HCT116 (cell line): ENCODE measurements at regions not wholly inside any gene's neighbourhood (a gene's known extent, or its start where the extent isn't known, plus 50 kb on each side); places are given as distances from the start of the nearest gene placed in this dataset.

ENCODE experiments used
- ATAC-seq: fragments of 200-7000 bp; cut with Tn5 transposase; 2 replicates; pipeline ENCODE4 v1.9.1; 2020; ENCODE audit warnings: mild to moderate bottlenecking, moderate library complexity
- BruUV-seq: library from RNA; stranded (reverse); fragments of 400-500 nt; replicated peaks from 2 replicates; lab custom pipeline; 2021; lab: Mats Ljungman, UMichigan
- CTCF ChIA-PET: fragments of 300-600 bp; sonication (Branson Sonifier 250); formaldehyde crosslinking; loops from one replicate; lab custom pipeline; 2021; ENCODE audit warnings: antibody characterized with exemption; lab: Charles Lee
- POLR2A ChIA-PET: fragments of 300-600, 350-600 bp; sonication (Branson Sonifier 250); formaldehyde crosslinking; loops from one replicate; lab custom pipeline; 2021; ENCODE audit warnings: antibody characterized with exemption; lab: Charles Lee
- RAD21 ChIA-PET, 2 experiments: fragments of 300-600 bp; sonication (Branson Sonifier 250); formaldehyde crosslinking; loops; one replicate each; lab custom pipeline; 2023; ENCODE audit warnings: low total read pairs in 2 of 2; ENCODE audit not compliant: uncharacterized antibody in 2 of 2, unreplicated experiment in 2 of 2, low non-redundant PET in 1 of 2; lab: Charles Lee
- DNase-seq: peaks from one replicate; pipeline ENCODE4 v3.0.0-alpha.2; 2010; ENCODE audit warnings: low read depth, low spot score
- H2AFZ ChIP-seq: fragments of 200-600 bp; shearing (Covaris generic), sonication (generic); 2 replicates; pipeline ENCODE4 v1.6.1; 2017; ENCODE audit warnings: low read depth, mixed run types, mixed read lengths, antibody characterized with exemption, low read length; ENCODE audit not compliant: poor library complexity, severe bottlenecking
- H3K27ac ChIP-seq: 2 replicates; pipeline ENCODE4 v1.5.1; 2012; ENCODE audit warnings: low read depth, low read length
- H3K27me3 ChIP-seq: fragments of 200-600 bp; sonication (generic); 2 replicates; pipeline ENCODE4 v1.6.1; 2016; ENCODE audit warnings: mixed run types, low read length, mixed read lengths; ENCODE audit not compliant: insufficient read depth
- H3K36me3 ChIP-seq, 2 experiments: fragments of 200-500 bp in 1 of 2; fragments of 200-600 bp in 1 of 2; sonication (Bioruptor generic) in 1 of 2; sonication (generic) in 1 of 2; 2 replicates each; pipeline versions ENCODE4 v1.5.1 to v1.6.1; 2014 to 2016; ENCODE audit warnings: low read length in 2 of 2, inconsistent platforms in 1 of 2, mixed read lengths in 1 of 2, mixed run types in 1 of 2; ENCODE audit not compliant: insufficient read depth in 2 of 2, control insufficient read depth in 1 of 2
- H3K4me1 ChIP-seq, 2 experiments: fragments of 200-600 bp in 1 of 2; sonication (generic) in 1 of 2; 2 replicates each; pipeline versions ENCODE4 v1.5.1 to v1.6.1; 2012 to 2017; ENCODE audit warnings: low read length in 2 of 2, inconsistent platforms in 1 of 2, mild to moderate bottlenecking in 1 of 2, mixed read lengths in 1 of 2, mixed run types in 1 of 2, moderate library complexity in 1 of 2; ENCODE audit not compliant: insufficient read depth in 2 of 2, control insufficient read depth in 1 of 2
- H3K4me2 ChIP-seq: fragments of 200-600 bp; sonication (generic); 2 replicates; pipeline ENCODE4 v1.6.1; 2017; ENCODE audit warnings: mixed run types, low read length, mixed read lengths
- H3K4me3 ChIP-seq, 2 experiments: fragments of 200-600 bp in 1 of 2; sonication (generic) in 1 of 2; replicated peaks in 1 of 2; 2 replicates each; pipeline ENCODE4 v1.5.1; 2011 to 2016; ENCODE audit warnings: low read length in 2 of 2, control low read depth in 1 of 2, low read depth in 1 of 2, mild to moderate bottlenecking in 1 of 2, mixed read lengths in 1 of 2, mixed run types in 1 of 2
- H3K79me2 ChIP-seq: fragments of 200-600 bp; sonication (generic); 2 replicates; pipeline ENCODE4 v1.6.1; 2017; ENCODE audit warnings: mild to moderate bottlenecking, mixed run types, low read length, moderate library complexity, mixed read lengths; ENCODE audit not compliant: insufficient read depth
- H3K9ac ChIP-seq: fragments of 200-600 bp; sonication (generic); 2 replicates; pipeline ENCODE4 v1.6.1; 2016; ENCODE audit warnings: low read length, mixed read lengths
- H3K9me2 ChIP-seq: fragments of 200-600 bp; sonication (generic), shearing (Covaris generic); 2 replicates; pipeline ENCODE4 v1.6.1; 2017; ENCODE audit warnings: mixed run types, mild to moderate bottlenecking, moderate library complexity; ENCODE audit not compliant: insufficient read depth
- H3K9me3 ChIP-seq, 2 experiments: fragments of 200-500 bp in 1 of 2; fragments of 200-600 bp in 1 of 2; sonication (Bioruptor generic) in 1 of 2; sonication (generic) in 1 of 2; 2 replicates each; pipeline ENCODE4 v1.6.1; 2014 to 2017; ENCODE audit warnings: low read length in 2 of 2, mixed read lengths in 2 of 2, inconsistent platforms in 1 of 2, low read depth in 1 of 2, mild to moderate bottlenecking in 1 of 2, mixed run types in 1 of 2, moderate library complexity in 1 of 2; ENCODE audit not compliant: control insufficient read depth in 1 of 2, insufficient read depth in 1 of 2
- H4K20me1 ChIP-seq: fragments of 200-600 bp; sonication (generic), shearing (Covaris generic); 2 replicates; pipeline ENCODE4 v1.6.1; 2017; ENCODE audit warnings: mixed run types, mild to moderate bottlenecking, moderate library complexity; ENCODE audit not compliant: insufficient read depth
- ATF3 ChIP-seq: IDR thresholded peaks from 2 replicates; pipeline ENCODE4 v1.6.1; 2012
- EGR1 ChIP-seq: IDR thresholded peaks from 2 replicates; pipeline ENCODE4 v1.6.1; 2012; ENCODE audit warnings: low read depth
- ELF1 ChIP-seq: IDR thresholded peaks from 2 replicates; pipeline ENCODE4 v1.6.1; 2012; ENCODE audit warnings: low read depth, borderline replicate concordance
- EZH2 ChIP-seq: fragments of 200-600 bp; sonication (generic); IDR thresholded peaks from 2 replicates; pipeline ENCODE4 v1.6.1; 2017; ENCODE audit warnings: antibody characterized with exemption, mixed run types
- EZH2phosphoT487 ChIP-seq: fragments of 200-600 bp; IDR thresholded peaks from 2 replicates; pipeline ENCODE4 v1.6.1; 2018; ENCODE audit warnings: antibody characterized with exemption, borderline replicate concordance
- POLR2A ChIP-seq: IDR thresholded peaks from 2 replicates; pipeline ENCODE4 v1.7.0; 2011; ENCODE audit warnings: borderline replicate concordance; ENCODE audit not compliant: insufficient read depth, insufficient read length; ENCODE audit errors: extremely low read depth
- POLR2AphosphoS5 ChIP-seq: IDR thresholded peaks from 2 replicates; pipeline ENCODE4 v1.6.1; 2011; ENCODE audit warnings: mild to moderate bottlenecking, low read depth, low read length, moderate library complexity
- RAD21 ChIP-seq: IDR thresholded peaks from 2 replicates; pipeline ENCODE4 v1.6.1; 2012; ENCODE audit warnings: low read depth, mild to moderate bottlenecking
- SP1 ChIP-seq: IDR thresholded peaks from 2 replicates; pipeline ENCODE4 v1.6.1; 2012; ENCODE audit warnings: low read depth
- SRF ChIP-seq: IDR thresholded peaks from 2 replicates; pipeline ENCODE4 v1.6.1; 2012; ENCODE audit warnings: low read depth
- TCF7L2 ChIP-seq: IDR thresholded peaks from 2 replicates; pipeline ENCODE4 v1.7.0; 2011; ENCODE audit warnings: borderline replicate concordance, inconsistent platforms; ENCODE audit not compliant: insufficient read depth, insufficient read length; ENCODE audit errors: extremely low read depth
- ZNF274 ChIP-seq: fragments of 200-500 bp; sonication (Bioruptor generic); IDR thresholded peaks from 2 replicates; pipeline ENCODE4 v1.6.1; 2014; ENCODE audit warnings: mild to moderate bottlenecking, low read depth, low read length, inconsistent platforms
- intact Hi-C: fragments of 100-400 bp; cut with micrococcal nuclease; formaldehyde crosslinking; loops from 2 replicates; pipeline ENCODE4 v1.10.0; 2022
- TF ChIP-seq, protein P1 (sequence below): IDR thresholded peaks from 2 replicates; pipeline ENCODE4 v1.6.1; 2012
- TF ChIP-seq, protein P2 (sequence below): IDR thresholded peaks from 2 replicates; pipeline ENCODE4 v1.6.1; 2011; ENCODE audit warnings: mild to moderate bottlenecking, low read length, moderate library complexity; ENCODE audit not compliant: insufficient replicate concordance; ENCODE audit errors: extremely low read depth

GRCh38 chr2:240288087-240288521 lies 147.4 kb upstream of the GPC1 start:
- Histone ChIP-seq H3K9me3 (no peaks in the 10 kb centered on the region; a peak in 1 of 4 replicates), H2AFZ (no peak overlapping the region), H3K27ac (no peak overlapping the region), H3K79me2 (no peaks in the 10 kb centered on the region), H3K27me3 (no peaks in the 10 kb centered on the region), H4K20me1 (no peaks in the 10 kb centered on the region), H3K4me2 (no peak overlapping the region), H3K9ac (no peak overlapping the region), H3K4me1 (no peaks in the 10 kb centered on the region), H3K4me3 (no peak overlapping the region), H3K9me2 (no peaks in the 10 kb centered on the region), H3K36me3 (no peaks in the 10 kb centered on the region)
- BruUV-seq = no TSS peak
- intact Hi-C loops = no loop called here
- RAD21 ChIA-PET = no interaction called here
- POLR2A ChIA-PET = no interaction called here
- DNase-seq = no peak
- CTCF ChIA-PET = no interaction called here
- ATAC-seq = peak; percentile 12; the same call in 1 of the 2 replicates
- TF ChIP-seq, protein P1, sequence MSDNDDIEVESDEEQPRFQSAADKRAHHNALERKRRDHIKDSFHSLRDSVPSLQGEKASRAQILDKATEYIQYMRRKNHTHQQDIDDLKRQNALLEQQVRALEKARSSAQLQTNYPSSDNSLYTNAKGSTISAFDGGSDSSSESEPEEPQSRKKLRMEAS = no peak
- TF ChIP-seq EZH2phosphoT487 = no peak
- no peak for TF ChIP-seq RAD21
- no peak for TF ChIP-seq ATF3
- no peak for TF ChIP-seq EGR1
- TF ChIP-seq SP1 = no peak
- no peak for TF ChIP-seq SRF
- no peak for TF ChIP-seq TCF7L2
- TF ChIP-seq, protein P2, sequence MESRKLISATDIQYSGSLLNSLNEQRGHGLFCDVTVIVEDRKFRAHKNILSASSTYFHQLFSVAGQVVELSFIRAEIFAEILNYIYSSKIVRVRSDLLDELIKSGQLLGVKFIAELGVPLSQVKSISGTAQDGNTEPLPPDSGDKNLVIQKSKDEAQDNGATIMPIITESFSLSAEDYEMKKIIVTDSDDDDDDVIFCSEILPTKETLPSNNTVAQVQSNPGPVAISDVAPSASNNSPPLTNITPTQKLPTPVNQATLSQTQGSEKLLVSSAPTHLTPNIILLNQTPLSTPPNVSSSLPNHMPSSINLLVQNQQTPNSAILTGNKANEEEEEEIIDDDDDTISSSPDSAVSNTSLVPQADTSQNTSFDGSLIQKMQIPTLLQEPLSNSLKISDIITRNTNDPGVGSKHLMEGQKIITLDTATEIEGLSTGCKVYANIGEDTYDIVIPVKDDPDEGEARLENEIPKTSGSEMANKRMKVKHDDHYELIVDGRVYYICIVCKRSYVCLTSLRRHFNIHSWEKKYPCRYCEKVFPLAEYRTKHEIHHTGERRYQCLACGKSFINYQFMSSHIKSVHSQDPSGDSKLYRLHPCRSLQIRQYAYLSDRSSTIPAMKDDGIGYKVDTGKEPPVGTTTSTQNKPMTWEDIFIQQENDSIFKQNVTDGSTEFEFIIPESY = no peak
- TF ChIP-seq POLR2A = no peak
- TF ChIP-seq POLR2AphosphoS5 = no peak
- no peak for TF ChIP-seq ELF1
- no peak for TF ChIP-seq ZNF274
- TF ChIP-seq EZH2 = no peak
